Lower leg skin (tissue), 4 donors: ENCODE measurements at regions not wholly inside any gene's neighbourhood (a gene's known extent, or its start where the extent isn't known, plus 50 kb on each side); places are given as distances from the start of the nearest gene placed in this dataset.

Source experiments
- DNase-seq, 2 donors: peaks; one replicate each; pipeline ENCODE4 v3.0.0-alpha.2; 2019; ENCODE audit warnings: low spot score in 2 of 2
- H3K4me3 ChIP-seq: fragments of 200-600 bp; sonication (generic); 2 replicates; pipeline ENCODE4 v1.5.1; 2017; ENCODE audit warnings: mild to moderate bottlenecking, low read depth; ENCODE audit not compliant: poor library complexity, severe bottlenecking
- POLR2A ChIP-seq, 2 donors: fragments of 450-650 bp; IDR thresholded peaks; one replicate each; pipeline ENCODE4 v1.6.1; 2016 to 2017; ENCODE audit warnings: antibody characterized with exemption in 2 of 2, mild to moderate bottlenecking in 1 of 2, moderate library complexity in 1 of 2
- WGBS, 2 donors: methylation state at CpG; one replicate each; pipeline ENCODE4 v1.1.5; 2018; 5-methylcytosine and 5-hydroxymethylcytosine counted together
- intact Hi-C: fragments of 100-400 bp; cut with DNase I; formaldehyde crosslinking; loops from one replicate; pipeline ENCODE4 v1.15.0; 2023; ENCODE audit warnings: low total_unique reads
- TF ChIP-seq, protein P1 (sequence below), 3 donors: fragments of 450-650 bp; IDR thresholded peaks; one replicate each; pipeline ENCODE4 v1.5.1; 2016; ENCODE audit warnings: antibody characterized with exemption in 3 of 3, mild to moderate bottlenecking in 3 of 3, moderate library complexity in 2 of 3

DNA sequence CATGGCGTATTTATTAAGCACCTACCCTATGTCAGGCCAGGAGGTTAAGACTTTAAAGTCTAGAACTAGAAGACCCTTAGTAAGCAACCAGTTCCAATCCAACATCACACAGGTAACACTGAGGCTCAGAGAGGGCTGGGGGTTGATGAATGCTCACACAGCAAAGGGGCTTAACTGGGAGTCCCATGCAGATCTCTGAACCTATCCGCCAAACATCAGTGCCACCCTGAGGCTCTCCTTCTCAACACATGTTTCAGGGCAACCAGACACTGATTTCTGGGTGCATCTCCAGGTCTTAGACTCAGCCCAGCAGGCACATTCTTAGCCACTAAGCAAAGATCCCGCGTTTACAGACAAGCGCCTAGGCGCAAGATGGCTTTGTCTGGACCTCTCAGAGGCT is 92.0 kb upstream of the SLC6A11 start:
- WGBS, 2 donors: 72 to 84% methylated on average over 6 of the region's 6 CpGs
- intact Hi-C loops: no loop called here
- TF ChIP-seq, protein P1, sequence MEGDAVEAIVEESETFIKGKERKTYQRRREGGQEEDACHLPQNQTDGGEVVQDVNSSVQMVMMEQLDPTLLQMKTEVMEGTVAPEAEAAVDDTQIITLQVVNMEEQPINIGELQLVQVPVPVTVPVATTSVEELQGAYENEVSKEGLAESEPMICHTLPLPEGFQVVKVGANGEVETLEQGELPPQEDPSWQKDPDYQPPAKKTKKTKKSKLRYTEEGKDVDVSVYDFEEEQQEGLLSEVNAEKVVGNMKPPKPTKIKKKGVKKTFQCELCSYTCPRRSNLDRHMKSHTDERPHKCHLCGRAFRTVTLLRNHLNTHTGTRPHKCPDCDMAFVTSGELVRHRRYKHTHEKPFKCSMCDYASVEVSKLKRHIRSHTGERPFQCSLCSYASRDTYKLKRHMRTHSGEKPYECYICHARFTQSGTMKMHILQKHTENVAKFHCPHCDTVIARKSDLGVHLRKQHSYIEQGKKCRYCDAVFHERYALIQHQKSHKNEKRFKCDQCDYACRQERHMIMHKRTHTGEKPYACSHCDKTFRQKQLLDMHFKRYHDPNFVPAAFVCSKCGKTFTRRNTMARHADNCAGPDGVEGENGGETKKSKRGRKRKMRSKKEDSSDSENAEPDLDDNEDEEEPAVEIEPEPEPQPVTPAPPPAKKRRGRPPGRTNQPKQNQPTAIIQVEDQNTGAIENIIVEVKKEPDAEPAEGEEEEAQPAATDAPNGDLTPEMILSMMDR (IDR thresholded peaks at IDR 0.05): no peak
- TF ChIP-seq POLR2A (IDR thresholded peaks at IDR 0.05): no peak
- no peak overlapping the region for H3K4me3 ChIP-seq
- no peak for DNase-seq

DNA sequence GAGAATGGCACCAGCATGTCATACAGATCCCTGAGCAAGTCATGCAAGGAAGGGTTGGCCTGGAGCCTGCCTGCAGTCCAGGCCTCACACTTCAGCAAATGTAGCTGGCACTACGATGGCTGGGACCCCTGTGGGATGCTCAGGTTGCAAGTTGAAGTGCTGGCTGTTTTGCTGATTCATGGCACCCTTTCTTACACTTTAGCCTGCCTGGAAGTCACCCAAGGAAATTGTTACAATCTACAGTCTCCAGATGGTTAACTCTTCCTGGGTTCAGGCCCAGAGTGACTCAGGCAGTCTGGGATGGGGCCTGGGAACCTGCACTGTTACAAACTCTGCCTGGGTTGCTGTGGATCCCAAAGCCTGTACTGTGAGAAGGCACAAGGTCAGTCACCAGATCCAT is 91.0 kb upstream of the SLC6A11 start:
- no peak overlapping the region for H3K4me3 ChIP-seq
- no peak for TF ChIP-seq POLR2A (IDR thresholded peaks at IDR 0.05)
- TF ChIP-seq, protein P1 (IDR thresholded peaks at IDR 0.05): no peak
- intact Hi-C loops: no loop called here
- WGBS, 2 donors: 33 to 47% methylated on average over 1 of the region's 1 CpG
- DNase-seq: no peak

DNA sequence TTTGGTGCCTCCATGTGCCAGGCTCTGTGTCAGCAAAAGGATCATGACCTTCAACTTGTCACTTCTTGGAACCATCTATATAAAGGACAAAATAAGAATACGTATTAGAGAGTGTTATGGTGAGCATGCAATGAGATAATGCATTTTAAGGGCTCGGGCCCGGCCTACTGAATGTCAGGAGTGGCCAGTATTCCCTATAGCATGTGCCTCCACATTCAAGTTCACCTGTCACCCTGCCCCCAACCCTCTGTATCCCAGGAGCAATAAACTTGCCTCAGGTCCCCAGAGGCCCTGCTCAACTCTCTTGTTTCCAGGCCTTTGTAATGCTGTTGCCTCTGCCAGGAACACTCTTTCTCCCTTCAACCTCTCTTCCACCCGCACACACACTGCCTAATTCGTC is 90.2 kb upstream of the SLC6A11 start:
- 82 to 87% methylated on average over 5 of the region's 5 CpGs for WGBS, 2 donors
- TF ChIP-seq, protein P1 (IDR thresholded peaks at IDR 0.05): no peak
- no peak for TF ChIP-seq POLR2A (IDR thresholded peaks at IDR 0.05)
- no peak for DNase-seq
- intact Hi-C loops: no loop called here
- H3K4me3 ChIP-seq: no peak overlapping the region

DNA sequence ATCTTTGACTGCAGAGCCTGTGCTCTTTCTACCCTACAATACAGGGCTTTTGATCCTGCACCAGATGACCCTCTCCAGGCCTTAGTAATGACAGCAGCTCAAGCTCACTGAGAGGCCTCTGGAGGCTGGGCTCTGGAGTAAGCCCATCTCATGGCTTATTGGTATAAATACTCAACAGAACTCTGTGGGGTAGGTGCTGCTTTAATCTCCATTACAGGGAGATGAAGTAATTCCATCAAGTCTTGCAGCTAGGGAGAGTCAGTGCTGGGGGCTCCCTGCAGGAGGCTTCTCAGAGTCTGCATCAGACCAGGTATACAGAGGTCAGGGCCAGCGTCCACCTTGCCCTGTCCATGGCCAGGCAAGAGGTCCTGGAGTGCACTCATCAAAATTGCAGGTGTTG is 89.2 kb upstream of the SLC6A11 start:
- no peak for TF ChIP-seq POLR2A (IDR thresholded peaks at IDR 0.05)
- TF ChIP-seq, protein P1 (IDR thresholded peaks at IDR 0.05): no peak
- intact Hi-C loops: no loop called here
- H3K4me3 ChIP-seq: no peak overlapping the region
- WGBS, 2 donors: 69 to 78% methylated on average over 1 of the region's 1 CpG
- DNase-seq: peak in 1 of 2 donors; percentile 53

DNA sequence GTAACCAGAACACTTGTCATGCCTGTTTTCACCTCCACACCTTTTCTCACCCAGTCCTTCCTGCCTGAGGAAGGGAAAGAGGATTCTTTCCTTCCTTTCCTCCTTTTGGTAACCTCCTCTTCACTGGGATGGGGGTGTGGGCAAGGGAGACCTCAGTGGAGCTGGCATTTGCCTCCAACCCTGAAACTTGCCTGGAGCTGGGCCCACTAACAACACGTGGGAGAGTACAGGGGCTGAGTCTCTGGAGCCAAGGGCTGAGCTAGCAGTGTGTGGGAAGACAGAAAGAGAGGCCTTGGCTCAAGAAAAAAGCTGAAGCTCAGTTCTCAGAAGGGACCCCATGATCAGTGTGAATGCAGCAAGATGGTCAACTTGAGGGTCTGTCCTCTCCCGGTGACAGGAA is 86.6 kb upstream of the SLC6A11 start:
- TF ChIP-seq POLR2A (IDR thresholded peaks at IDR 0.05): no peak
- TF ChIP-seq, protein P1 (IDR thresholded peaks at IDR 0.05): no peak
- DNase-seq: peak in 1 of 2 donors; percentile 40
- 65 to 69% methylated on average over 2 of the region's 2 CpGs for WGBS, 2 donors

DNA sequence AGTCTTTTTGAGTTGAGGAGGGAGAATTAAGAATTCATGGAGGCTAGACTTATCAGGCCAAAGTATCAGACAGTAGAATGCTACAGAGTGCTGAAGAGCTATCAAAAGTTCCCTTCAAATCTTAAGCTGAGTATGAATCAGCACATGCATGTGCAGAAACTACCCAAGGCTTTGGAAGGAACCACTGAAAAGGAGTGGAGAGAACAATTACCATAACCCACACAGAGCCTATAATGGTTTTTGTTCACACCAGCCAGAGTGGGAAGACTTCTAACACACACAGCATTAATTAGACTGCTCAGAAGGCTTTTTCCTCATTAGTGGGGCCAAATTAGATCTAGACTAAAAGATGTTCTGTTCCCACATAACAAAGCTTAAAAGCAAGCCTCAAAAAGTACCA is 83.7 kb upstream of the SLC6A11 start:
- intact Hi-C loops: no loop called here
- no peak overlapping the region for H3K4me3 ChIP-seq
- TF ChIP-seq, protein P1 (IDR thresholded peaks at IDR 0.05): no peak
- no peak for TF ChIP-seq POLR2A (IDR thresholded peaks at IDR 0.05)

More for the DNA sequence above, 86.6 kb upstream of the SLC6A11 start:
- no peak overlapping the region for H3K4me3 ChIP-seq
- intact Hi-C loops: no loop called here

More for the DNA sequence above, 83.7 kb upstream of the SLC6A11 start:
- no peak for DNase-seq
